ENCODE measurements at regions not wholly inside any gene's neighbourhood (a gene's known extent, or its start where the extent isn't known, plus 50 kb on each side); places are given as distances from the start of the nearest gene placed in this dataset.

DNA sequence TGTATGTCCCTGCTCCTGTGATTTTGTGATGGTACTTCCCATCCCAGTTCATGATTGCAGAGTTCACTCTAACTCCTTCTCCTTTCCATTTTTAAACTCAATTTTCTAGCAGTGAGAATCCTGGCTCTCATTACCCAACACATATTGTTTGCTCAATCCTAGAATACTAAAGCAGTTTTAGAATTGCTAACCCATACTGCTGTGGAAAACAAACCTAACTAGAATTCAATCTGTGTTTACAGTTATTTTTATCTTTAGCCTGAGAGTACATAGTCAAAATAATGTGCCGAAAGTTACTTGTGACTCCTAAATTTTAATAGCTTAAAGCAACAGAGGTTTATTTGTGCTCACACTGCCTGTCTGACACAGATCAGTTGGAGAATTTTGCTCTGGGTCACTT lies 508.0 kb downstream of the AACS start:
- DNase-seq (ENCODE audit: low spot score), result no peak

DNA sequence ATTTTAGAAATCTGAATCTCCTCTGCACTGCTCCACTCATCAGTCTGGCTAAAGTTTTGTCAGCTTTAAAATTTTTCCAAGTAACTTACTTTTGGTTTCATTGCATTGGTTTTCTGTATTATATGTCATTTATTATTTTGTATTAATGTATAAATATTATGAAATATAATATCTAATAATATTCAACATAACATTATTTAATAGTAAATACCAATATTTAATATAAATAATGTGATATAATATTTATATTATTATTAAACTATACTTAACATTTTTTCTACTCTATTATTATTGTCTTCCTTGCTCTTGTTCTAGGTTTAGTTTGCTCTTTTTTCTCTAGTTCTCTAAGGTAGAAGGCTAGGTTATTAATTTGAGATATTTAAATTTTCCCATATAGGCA lies 512.1 kb downstream of the AACS start:
- no peak for DNase-seq (ENCODE audit: low spot score)

DNA sequence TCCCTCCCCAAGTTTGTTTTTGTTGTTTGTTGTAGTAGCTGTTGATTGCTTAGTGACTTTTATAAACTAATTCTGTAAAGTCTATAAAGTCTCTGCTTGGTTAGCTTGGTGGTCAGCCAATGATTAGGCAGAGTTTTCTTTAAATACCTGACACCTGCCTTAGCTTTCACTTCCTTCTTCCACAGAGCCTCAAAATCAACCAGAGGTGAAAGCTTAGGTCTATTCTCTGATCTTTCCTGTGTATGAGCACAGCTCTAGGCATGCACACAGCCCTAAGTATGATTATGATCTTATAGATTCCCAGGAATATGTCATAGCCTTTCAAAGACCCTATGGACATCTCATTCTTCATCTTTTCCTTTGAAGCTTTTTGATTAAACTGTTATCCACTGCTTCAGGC lies 514.7 kb downstream of the AACS start:
- no peak for DNase-seq (ENCODE audit: low spot score)

DNA sequence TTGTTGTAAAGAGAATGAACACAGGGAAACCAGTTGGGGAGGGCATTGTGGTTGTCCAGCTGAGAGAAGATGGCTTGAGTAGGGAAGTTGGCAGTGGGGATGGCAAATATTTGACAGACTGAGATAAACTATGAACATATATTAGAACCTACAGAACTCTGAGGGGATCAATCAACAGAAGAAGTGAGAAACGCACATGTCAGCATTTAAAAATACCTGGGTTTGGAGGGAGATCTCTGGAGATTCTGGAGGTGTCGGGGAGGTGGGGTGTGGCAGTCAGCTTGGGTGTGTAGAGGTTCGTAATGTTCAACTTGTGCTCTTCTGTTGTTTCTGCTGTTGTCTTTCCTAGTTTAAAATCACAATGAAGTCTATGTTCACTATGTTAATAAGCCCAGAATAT lies 517.8 kb downstream of the AACS start:
- DNase-seq (ENCODE audit: low spot score), result no peak

DNA sequence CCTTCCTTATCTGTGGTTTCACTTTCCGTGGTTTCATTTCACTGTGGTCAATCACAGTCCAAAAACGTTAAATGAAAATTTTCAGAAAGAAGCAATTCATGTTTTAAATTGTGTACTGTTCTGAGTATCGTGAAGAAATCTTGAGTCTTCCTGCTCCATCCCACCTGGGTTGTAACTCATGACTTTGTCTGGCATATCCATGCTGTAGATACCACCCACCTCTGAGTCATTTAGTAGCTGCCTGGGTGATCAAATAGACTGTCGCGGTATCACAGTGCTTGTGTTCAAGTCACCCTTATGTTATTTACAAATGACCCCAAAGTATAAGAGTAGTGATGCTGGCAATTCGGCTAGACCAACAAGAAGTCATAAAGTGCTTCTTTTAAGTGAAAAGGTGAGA lies 521.2 kb downstream of the AACS start:
- DNase-seq (ENCODE audit: low spot score), result no peak

DNA sequence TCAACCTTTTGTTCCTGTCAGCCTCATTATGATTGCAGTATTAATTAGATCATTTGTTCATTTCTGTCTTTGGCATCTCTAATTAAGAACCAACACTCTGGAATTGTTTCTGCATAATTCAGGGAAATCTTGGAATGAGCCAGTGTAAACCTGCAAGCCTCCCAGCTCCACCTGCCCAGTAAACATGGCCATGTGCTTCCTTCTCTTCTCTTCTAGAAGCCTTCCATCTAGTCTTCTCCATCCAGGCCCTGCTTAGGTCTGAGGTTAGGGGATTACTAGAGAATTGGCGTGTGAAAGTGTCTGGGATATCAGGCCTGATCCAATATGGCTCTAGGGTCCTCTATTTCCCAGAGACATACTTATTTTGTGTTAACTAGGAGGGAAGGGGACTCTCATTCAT lies 528.0 kb downstream of the AACS start:
- DNase-seq (ENCODE audit: low spot score), result no peak

DNA sequence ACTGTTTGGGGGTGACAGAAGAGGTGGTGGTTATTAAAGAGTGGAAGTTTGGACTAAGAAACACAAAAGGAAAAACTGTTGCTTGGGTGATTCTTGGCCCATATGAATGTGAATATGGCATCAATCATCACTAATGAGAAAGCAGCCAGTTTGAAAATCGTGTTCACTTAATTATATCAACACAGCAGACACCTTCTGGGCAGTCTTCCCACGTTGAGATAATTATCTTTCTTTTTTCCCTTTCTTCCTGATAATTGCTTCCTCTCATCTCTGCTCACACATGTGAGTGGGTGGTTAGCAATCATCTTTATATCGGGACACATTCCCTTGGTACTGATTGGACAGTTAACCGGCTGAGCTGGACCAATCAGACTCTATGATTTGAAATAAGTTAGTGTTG lies 539.7 kb downstream of the AACS start:
- no peak for DNase-seq (ENCODE audit: low spot score)

DNA sequence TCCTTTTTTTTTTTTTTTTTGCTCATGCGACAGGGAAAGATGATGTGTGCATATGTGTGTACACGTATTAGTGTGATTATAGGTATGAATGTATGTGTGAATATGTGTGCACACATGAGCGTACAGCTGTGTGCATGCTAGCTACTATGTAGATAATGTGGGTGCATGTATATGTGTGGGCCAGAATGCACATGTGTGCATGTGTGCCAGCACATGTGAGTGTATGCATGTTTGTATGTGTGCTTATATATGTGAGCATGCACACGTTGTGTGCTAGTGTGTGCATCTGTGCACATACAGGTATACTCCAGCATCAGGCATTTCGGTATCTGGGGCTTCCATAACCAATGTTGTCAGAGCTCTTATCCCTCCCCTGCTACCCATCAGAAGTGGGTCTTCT lies 541.1 kb downstream of the AACS start:
- DNase-seq (ENCODE audit: low spot score), result no peak

DNA sequence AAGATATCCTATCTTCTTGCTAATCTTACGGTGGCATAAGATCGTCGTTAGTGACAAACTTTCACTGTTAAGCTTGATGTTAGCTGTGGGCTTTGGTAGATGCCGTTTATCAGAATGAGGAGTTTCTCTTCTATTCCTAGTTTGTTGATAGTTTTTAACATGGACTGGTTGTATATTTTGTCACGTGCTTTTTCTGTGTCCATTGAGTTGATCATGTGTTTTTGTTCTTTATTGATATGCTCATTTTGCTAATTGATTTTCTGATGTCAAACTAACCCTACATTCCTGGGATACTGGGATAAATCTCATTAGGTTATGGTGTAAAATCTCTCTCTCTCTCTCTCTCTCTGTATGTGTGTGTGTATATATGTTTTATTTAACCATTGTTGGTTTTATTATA lies 545.1 kb downstream of the AACS start:
- no peak for DNase-seq (ENCODE audit: low spot score)

DNA sequence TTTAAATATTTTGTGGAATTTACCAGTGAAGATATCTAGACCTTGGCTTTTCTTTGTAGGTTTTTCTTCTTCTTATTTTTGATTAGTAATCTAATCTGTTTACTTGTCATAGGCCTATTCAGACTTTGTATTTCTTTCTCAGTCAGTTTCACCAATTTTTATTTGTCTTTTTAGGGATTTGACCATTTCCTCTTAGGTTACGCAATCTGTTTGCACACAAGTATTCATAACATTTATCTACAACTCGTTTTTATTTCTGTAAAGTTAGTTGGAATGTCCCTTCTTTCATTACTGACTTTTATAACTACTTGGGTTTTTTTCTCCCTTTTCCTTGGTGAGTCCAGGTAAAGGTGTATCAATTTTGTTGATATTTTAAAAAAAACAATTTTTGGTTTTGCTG lies 545.7 kb downstream of the AACS start:
- DNase-seq (ENCODE audit: low spot score), result no peak

DNA sequence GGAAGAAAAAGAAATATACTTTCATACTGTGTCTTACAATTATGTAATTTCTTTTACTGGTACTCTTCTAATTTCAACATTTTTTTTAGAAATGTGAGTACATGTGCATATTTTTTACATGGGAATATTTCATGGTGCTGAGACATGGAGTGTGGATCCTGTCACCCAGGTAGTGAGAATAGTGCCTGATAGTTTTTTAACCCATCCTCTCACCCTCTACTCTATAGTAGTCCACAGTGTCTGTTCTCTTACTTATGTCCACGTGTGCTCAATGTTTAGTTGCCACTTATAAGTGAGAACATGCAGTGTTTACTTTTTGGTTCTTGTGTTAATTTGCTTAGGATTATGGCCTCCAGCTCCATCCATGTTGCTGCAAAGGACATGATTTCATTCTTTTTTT lies 548.8 kb downstream of the AACS start:
- DNase-seq (ENCODE audit: low spot score), result no peak

DNA sequence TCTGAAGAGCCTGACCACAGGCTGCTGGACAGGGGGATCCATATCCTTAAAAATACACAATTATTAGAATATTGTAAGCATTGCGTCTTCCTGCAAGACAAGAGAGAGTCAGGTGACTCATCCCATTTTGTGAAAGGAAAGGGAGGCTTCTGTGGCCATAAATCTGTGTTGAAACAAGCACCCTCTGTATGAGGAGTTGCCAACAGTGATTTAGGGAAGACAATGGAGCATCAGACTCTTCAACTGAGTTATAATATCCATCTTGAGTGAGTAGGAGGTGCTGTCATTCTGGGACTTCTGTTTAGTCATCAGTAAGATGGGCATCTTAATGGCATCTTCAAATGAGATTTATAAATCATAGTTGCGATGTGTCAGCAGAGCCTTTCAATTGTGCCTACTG lies 554.5 kb downstream of the AACS start:
- DNase-seq (ENCODE audit: low spot score), result no peak

DNA sequence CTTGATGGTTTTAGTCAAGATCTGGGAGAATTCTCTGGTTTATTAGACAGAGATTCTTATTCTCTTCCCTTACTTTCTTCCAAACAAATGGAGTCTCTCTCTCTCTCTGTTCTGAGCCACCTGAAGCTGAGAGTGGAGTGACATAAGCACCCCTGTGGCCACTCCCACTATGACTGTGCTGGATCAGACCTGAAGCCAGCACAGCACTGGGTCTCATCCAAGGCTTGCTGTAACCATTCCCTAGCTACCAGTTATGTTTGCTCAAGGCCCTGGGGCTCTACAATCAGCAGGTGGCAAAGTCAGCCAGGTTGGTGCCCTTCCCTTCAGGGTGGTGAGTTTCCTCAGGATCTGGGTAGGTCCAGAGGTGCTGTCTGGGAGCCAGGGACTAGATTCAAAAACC lies 568.5 kb downstream of the AACS start:
- DNase-seq (ENCODE audit: low spot score), result no peak

DNA sequence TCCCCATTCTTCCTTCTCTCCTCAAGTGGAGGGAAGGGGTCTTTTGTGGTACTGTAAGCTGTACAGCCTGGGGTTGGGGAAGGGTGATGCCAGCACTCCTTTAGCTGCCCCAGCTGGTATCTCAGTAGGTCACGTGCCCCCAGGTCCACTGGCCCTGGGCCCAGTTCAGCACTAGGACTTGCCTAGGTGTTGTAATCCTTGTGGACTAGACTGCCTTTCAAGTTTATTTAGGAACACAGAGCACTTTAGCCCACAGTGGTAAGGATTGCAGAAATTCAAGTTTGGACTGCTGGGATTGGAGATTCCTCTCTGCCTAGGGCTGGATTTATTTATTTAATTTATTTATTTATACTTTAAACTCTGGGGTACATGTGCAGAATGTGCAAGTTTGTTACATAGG lies 569.6 kb downstream of the AACS start:
- DNase-seq (ENCODE audit: low spot score), result no peak

DNA sequence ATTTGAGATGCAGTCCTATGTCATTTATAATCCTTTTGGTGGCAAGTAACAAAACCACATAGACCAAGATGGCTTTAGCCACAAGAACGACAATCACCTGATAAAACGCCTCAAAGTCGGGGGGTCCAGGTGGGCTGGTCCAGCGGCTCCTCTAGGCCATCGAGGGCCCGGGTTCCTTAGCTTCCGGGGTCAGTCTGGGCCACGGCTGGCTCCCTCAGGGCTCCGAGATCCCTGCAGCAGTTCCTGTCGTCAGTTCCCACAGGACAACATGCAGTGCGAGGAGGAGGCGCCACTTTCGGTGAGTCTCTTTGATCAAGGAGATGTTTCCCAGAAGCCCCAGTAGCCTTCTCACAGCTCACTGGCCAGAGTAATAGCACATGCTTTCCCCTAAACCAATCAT lies 574.6 kb downstream of the AACS start:
- no peak for DNase-seq (ENCODE audit: low spot score)

DNA sequence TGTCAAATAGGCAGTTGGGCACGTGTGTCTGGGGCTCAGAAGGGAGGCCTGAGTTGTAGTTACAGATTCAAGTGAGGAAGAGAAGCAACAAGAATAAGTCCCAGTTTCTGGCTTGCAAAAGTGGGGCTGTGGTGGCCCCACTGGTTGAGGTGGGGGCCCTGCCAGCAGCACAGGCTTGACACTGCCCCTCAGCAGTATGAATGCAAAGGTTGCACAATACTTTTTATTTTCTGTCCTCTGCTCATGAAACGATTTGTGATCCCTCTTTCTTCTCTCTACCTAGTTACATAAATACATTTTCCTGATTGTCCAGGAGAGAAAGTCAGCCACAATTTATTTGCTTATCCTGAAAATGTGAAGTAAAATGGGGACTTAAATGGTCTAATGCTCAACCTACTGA lies 577.8 kb downstream of the AACS start:
- no peak for DNase-seq (ENCODE audit: low spot score)

DNA sequence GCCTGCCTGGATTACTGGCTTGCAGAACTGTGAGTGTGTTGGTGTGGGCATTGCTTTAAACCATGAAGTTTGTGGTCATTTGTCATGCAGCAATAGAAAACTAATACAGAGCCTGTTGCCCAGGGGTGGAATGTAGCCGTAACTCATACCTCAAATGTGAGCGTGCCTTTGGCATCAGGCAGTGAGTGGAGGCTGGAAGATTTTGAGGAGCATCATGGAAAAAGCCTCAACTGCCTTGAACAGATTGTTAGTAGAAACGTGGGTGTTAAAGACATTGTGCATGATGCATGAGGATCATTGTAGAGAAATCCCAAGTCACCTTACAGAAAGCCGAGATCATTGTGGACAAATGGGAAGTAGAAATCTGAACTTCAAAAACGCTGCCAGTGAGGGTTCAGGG lies 580.5 kb downstream of the AACS start:
- DNase-seq (ENCODE audit: low spot score), result no peak

DNA sequence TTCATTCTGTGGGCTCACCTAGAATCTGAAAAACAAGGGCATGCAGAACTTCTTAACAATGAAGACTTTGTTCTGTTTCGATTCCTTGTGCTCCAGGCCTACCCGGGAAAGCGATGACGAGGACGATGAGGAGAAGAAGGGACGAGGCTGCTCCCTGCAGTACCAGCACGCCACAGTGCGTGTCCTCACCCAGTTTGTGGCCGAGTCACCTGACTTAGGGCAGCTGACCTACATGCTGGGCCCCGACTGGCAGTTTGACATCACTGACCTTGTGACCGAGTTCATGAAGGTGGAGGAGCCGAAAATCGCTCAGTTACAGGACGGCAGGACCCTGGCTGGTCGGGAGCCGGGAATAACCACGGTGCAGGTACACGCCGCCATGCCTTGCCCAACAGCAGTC lies 585.4 kb downstream of the AACS start:
- no peak for DNase-seq (ENCODE audit: low spot score)

DNA sequence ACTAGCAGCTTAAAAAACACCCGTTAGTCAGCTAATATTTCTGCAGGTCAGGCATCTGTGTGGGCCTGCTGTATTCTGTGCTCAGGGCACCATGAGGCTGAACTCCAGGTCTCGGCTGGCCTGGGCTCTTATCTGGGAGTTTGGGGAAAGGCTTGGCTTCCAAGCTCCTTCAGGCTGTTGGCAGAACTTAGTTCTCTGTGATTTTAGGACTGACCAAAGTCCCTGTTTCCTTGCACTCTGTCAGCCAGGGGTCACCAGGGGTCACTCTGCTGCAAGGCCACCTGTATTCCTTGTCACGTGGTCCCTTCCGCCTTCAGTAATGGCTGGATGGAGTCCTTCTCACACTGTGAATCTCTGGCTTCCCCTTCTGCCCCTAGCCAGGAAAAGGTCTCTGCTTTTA lies 586.4 kb downstream of the AACS start:
- no peak for DNase-seq (ENCODE audit: low spot score)

DNA sequence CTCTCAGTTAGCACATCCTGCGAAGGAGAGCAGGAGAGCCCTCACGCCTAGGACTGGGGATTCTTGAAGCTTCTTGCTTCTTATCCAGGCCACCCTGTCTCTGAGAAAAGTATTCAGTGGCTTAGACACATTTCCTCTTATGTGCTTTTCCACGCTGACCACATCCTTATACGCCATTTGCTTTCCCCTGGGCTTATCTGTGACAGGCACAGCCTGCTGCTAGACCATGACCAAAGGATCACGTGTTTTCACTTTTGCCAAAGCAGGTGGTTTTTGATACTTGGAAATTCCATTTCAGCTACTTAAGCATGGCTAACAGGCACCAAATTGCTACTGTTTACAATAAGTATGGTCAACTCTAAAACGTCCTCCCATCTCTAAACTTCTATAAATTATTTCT lies 587.4 kb downstream of the AACS start:
- no peak for DNase-seq (ENCODE audit: low spot score)

DNA sequence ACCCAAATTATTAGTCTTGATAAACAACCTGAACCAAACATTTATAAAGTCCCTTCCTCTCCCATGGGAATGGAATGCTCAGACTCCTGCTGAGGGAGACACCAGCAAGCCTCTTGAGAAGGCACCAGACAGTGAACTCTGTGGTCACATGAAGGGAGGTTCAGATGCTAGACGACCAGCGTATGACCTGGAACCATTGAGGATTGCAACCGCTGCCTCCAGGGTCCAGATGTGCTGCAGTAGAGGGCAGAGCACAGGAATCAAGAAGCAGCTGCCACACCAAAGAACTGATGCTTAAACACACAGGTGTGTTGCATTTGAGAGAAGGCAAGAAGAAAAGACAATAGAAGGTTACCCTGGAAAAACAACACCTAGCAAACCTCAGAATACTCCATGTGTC lies 592.4 kb downstream of the AACS start:
- no peak for DNase-seq (ENCODE audit: low spot score)

DNA sequence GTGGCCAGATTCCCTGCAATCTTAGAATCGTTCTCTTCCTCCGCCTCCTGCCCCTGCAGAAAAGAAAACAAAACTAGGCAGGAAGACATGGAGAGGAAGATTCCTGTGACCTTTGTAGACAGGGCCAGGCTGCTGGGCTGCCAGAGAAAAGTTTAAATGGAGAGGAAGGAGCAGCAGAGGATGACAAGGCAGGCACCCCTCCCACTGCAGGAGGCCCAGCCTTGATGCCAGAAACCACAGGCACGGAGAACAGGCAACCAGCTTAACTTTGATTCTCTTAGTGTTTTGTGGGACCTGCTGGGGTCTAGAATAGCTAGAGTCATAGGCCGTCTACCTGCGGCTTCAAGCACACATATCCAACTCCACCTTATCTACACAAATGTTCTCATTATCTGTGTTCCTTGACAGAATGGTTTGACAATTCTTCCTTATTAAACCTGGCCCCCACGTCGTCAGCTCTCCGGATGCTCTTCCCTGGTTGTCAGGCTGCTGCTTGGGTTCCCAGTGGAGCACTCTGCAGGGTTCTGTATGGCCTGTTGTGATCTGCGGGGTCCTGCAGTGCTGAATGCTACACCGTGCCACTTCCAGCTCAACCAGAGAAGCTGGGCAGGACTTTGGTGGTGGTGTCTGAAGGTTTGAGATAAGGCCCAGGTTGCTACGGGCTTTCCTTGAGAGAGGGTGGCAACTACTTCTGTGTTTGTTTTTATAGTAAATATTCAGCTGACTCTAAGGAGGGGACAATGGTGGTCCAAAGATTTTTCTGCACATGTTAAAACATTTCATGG lies 609.5 kb downstream of the AACS start:
- DNase-seq (ENCODE audit: low spot score), result no peak

DNA sequence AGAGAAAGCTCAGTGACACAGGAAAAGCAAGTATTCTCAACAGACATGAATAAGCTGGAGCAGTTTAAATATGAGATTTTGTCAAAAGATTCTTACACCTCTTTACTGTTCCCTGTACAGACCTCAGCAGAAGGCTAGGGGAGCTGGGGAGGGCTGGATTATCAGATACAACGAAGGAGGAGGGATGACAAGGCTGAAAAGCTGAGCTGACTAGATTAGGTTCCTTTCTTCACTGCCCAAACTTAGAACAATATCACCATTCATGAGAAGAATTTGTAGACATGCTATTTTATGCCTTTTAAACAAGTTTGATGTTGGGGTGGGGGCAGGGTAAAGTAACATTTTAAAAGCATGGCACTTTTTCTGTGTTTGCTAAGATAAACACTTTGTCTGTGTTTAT lies 611.1 kb downstream of the AACS start:
- DNase-seq (ENCODE audit: low spot score), result no peak

DNA sequence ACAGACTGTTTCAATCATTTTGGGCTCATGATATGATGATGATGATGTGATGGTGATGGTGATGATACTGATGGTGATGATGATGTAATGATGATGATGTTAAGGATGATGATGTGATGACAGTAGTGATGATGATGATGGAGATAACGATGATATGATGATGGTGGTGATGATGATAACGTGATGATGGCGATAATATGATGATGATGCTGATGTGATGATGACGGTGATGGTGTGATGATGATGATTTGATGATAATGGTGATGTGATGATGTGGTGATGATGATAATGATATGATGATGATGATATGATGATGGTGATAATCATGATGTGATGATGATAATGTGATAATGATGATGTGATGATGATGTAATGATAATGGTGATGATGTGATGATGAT lies 612.6 kb downstream of the AACS start:
- no peak for DNase-seq (ENCODE audit: low spot score)

DNA sequence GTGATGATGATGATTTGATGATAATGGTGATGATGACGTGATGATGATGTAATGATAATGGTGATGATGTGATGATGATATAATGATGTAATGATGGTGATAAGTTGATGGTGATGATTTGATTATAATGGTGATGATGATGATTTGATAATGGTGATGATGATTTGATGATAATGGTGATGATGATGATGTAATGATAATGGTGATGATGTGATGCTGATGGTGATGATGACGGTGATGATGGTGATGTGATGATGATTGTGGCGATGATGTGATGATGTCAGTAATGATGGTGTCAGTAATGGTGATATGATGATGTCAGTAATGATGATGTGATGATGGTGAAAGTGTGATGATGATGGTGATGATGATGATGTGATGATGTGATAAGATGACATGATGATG lies 613.4 kb downstream of the AACS start:
- no peak for DNase-seq (ENCODE audit: low spot score)
